GM19238 (cell line): ENCODE measurements at regions not wholly inside any gene's neighbourhood (a gene's known extent, or its start where the extent isn't known, plus 50 kb on each side); places are given as distances from the start of the nearest gene placed in this dataset.

ENCODE experiments used
- DNase-seq: peaks from one replicate; pipeline ENCODE4 v3.0.0; 2011; ENCODE audit warnings: low spot score; ENCODE audit not compliant: insufficient read length

GRCh38 chr12:98341732-98342131, 173.7 kb upstream of the TMPO start:
- DNase-seq = no peak

DNA sequence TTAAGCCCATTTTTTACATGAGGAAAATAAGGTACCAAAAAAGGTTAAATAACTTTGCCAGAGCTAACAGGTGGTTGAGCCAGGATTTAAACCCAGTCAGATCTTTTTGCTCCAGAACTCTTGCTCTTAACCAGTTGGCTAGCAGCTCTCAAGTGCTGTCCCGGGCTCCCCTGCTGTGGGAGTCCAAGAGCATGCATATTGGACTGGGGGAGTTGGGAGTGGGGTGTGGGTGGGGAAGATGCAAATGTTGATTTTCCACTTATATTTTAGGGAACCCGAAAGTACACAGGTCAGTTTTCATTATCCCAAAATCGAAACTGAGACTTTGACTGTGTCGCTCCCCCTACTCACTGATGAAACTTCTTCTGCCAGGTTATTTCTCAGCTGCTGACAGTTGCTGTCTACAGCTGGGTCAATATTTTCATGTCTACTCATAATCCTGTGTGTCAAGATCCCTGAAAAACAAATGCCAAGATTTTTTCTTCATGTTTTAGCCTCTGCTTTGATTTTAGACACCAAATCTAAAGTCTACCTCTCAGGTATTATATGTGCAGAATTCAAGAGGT, 172.3 kb upstream of the TMPO start:
- DNase-seq = no peak

- DNase-seq = no peak
These were observed 171.1 kb upstream of the TMPO start for GRCh38 chr12:98344046-98344930.

DNA sequence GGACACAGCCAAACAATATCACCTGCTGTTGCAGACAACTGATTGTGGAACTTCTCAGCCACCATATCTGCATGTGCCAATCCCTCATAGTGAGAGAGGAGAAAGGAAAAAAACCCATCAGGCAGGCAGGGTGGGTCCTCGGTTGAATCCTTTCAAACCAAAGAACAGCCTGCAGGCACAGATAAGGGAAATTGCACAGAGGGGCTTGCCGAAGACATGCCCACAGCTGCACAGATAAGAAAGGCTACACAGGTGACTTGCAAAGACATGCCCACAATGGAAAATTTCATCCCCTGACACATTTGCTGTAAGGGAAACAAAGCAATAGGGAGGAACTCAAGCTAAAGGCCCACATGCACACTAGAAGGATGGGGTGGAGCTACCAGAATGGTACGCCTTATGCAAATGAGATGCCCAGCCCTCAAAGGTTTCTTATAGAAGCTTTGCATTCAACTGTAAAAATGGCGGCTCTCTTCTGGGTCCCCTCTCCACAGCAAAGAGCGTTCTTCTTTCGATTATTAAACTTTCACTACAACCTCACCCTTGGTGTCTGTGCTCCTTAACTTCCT, 170.0 kb upstream of the TMPO start:
- DNase-seq = no peak

DNA sequence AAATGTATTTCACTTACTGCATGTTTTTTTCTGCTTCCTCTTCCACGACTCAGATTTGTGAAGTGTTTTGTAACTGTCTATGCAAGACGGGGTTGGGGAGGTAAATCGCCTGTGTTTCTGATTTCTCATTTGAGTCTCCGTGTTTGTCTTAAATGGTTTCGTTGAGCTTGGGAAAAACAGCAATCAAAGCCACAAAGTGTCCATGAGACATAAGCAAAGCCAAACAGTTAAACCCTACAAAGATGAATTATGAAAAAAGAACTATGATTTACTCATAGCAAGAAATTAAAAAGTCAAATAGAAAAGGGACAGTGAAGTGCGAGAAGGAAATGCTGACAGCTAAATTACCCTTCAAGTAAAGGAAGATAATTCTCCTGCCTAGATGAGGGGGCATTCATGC, 164.3 kb upstream of the TMPO start:
- DNase-seq = no peak

- DNase-seq = no peak
These were observed 163.6 kb upstream of the TMPO start for GRCh38 chr12:98351784-98352183.

DNA sequence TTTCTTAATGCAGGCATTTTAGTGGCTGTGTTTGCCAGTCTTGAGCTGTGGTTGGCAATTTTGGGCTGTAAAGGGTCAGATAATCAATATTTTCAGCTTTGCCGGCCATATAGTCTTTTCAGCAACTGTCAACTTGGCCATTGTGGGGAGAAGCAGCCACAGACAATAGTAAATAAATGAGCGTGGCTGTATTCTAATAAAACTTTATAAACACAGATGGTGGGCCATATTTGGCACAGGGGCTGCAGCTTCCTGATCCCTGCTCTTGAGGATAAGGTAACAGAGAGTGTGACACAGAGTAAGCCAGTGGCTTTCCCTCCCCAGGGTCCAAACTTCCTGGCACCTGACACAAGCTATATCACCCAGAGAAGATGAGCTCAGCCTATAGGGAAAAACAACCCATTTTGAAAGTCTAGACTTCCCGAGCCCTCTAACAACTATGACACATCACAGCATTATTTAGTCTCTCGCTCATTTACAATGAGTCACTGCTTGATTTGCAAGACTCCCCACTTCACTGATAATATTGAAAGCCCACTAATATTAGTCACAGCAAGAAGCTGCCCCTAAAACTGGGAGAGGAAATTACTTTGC, 163.1 kb upstream of the TMPO start:
- DNase-seq = no peak

- DNase-seq = no peak
These were observed 162.6 kb upstream of the TMPO start for GRCh38 chr12:98352835-98353234.

DNA sequence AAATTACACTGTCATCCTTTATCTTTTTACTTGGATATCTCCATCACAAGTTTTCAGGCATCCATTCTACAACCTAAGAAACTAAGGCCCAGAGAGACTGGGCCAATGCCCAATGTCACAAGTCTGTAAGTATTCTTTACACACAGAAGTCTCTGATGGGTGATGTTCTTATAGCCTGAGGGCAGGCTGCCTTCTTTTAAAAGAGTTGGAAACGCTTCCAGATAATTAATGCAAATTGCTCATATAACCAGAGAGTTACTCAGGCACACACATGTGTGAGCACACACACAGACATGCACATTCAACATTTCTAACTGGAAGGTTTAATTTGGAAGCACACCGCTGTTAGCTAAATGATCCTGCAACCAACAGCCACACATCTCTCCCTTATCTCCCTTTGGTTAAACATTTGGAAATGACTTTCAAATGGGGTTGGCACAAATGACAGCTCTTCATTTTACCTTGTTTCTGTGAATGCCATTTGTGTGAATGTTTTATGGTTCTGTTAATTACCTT, 160.8 kb upstream of the TMPO start:
- DNase-seq = no peak

- no peak for DNase-seq
These were observed 160.1 kb upstream of the TMPO start for GRCh38 chr12:98355322-98355721.

DNA sequence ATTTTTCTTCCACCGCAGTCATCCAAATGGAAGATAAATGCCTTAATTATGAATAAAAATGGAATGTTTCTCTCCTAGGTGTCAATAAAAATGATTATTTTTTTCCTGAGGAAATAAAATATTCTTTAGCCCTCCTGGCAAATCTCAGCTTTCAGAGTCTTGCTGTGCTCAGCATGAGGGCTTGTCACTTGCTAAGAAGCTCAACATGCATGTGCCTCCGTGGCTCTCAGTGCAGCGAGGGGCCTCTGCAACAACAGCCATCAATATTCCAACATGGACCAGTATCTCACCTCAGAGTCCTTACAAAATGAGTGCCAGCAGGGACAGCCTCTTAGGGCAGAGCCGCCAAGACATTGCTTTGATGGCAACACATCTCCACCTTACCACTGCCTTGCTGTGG, 159.5 kb upstream of the TMPO start:
- DNase-seq = no peak

DNA sequence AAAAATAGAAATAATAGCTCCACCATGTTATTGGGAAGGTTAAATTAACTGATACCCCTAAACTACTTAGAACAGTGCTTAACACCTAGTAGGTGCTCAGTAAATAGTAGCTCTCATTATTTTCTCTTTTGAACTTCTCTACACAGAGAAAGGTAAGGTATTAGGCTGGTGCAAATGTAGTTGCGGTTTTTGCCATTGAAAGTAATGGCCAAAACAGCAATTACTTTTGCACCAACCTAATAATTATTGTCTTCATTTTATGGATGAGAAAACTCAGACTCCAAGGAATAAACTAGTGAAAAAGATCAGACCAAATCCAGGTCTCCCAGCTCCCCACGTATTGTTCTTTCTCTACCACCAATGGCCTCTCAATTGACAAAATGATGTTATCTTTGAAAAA, 157.2 kb upstream of the TMPO start:
- no peak for DNase-seq

DNA sequence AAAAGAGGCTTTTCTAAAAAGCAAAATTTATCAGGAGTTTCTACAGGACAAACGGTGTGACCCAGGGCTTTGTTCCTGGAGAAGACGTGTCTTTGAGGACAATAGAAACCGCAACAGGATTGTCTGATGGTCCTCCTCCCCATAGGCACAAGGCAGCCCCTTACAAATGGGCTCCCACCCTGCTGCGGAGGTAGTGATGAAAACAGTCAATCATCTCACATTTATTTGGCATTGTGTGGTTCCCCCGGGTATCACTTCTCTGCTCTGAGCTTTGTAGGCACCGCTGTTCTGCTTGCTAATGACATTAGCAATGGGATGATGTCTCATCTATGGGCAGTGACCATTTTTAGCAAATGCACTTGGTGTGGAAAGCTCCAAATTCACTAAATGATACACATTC, 155.5 kb upstream of the TMPO start:
- DNase-seq = no peak

GRCh38 chr12:98360401-98360800, 155.0 kb upstream of the TMPO start:
- DNase-seq = no peak

DNA sequence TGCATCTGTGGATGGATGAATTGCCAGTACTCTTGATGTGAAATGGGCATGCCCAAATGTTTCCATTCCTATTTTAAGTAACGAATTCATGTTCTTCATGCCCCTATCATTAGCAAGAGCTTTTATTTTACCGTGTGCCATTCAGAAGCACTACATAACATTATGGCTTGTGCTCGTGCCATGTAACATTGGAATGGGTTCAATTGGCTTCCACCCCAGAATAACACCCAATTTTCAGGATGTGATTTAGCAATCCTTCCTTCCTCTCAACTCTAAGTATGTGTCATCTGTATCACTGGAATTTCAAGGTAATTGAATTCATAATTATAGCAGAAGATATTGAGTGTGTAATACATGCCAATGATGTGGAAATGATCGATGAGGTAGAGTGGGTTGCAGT, 145.8 kb upstream of the TMPO start:
- no peak for DNase-seq

DNA sequence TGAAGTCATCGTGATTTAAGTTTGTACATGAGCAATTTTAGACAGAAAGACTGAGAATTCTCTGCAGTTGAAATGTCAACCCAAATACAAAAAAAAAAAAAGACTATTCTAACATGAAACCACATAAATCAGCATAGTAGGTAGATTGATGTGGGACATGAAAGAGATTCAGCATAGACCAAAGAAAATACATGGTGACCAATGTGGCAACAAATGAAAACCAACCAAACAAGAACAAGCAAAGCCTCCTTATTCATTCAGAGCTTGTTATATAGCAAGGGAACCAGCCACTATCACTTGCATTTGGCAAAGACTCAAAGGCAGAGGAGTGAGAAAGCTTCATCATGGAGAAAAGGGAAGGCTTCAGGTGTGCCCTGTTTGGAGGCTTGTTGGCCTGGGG, 144.4 kb upstream of the TMPO start:
- no peak for DNase-seq

- no peak for DNase-seq
These were observed 144.0 kb upstream of the TMPO start for GRCh38 chr12:98371419-98371818.

- no peak for DNase-seq
These were observed 142.9 kb upstream of the TMPO start for GRCh38 chr12:98372340-98373024.

DNA sequence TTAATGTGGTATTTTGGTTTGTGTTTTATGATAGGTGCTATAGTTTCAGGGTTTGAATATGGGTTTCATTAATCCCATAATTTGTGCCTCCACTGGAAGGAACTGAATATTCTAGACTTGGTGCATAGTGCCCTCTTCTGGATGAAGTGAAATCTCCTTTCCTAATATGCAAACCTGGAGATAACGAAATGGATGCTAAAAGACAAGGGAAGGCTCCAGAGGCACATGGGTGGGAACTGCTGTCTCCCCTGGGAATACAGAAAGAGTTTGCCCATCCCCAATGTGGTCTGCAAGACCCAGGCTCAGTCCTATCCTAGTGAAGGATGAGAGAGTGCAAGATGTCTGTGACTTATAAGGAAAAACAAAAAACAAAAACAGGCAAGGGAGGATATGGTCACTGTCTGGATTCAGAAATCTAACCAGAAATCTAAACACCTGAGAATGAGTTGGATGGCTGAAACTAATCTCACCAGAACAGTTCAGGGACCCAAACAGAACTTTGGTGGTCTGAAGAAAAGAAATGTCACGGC, 142.3 kb upstream of the TMPO start:
- no peak for DNase-seq

- no peak for DNase-seq
These were observed 141.4 kb upstream of the TMPO start for GRCh38 chr12:98374007-98374406.

GRCh38 chr12:98379106-98379505, 136.3 kb upstream of the TMPO start:
- no peak for DNase-seq
